ENCODE measurements at regions not wholly inside any gene's neighbourhood (a gene's known extent, or its start where the extent isn't known, plus 50 kb on each side); places are given as distances from the start of the nearest gene placed in this dataset.

GRCh38 chr13:89568276-89568675 is 1779.2 kb upstream of the MIR17HG start:
- TF ChIP-seq POLR2A (IDR thresholded peaks at IDR 0.05; ENCODE audit: low read depth, low read length), result no peak
- no peak for TF ChIP-seq POLR2AphosphoS5 (IDR thresholded peaks at IDR 0.05; ENCODE audit: low read depth, low read length)

All from GM12892 (cell line).